Esophagus muscularis mucosa (tissue), 4 donors: ENCODE measurements at regions not wholly inside any gene's neighbourhood (a gene's known extent, or its start where the extent isn't known, plus 50 kb on each side); places are given as distances from the start of the nearest gene placed in this dataset.

Experiments used
- DNase-seq: peaks from one replicate; pipeline ENCODE4 v3.0.0-alpha.2; 2017; ENCODE audit errors: extremely low spot score
- H3K27ac ChIP-seq, 4 donors: fragments of 200-600 bp; sonication (generic); replicated peaks in 1 of 4; 1 replicate in 3 of 4; 2 replicates in 1 of 4; pipeline ENCODE4 v1.5.1; 2016 to 2019; ENCODE audit warnings: mild to moderate bottlenecking in 1 of 4
- H3K27me3 ChIP-seq, 4 donors: fragments of 200-600 bp; sonication (generic); one replicate each; pipeline versions ENCODE4 v1.5.1 to v1.6.0; 2016 to 2019
- H3K36me3 ChIP-seq, 4 donors: fragments of 200-600 bp; sonication (generic); one replicate each; pipeline ENCODE4 v1.5.1; 2016 to 2019
- H3K4me1 ChIP-seq, 4 donors: fragments of 200-600 bp; sonication (generic); one replicate each; pipeline ENCODE4 v1.5.1; 2016 to 2019
- H3K4me3 ChIP-seq, 4 donors: fragments of 200-600 bp; sonication (generic); 1 replicate in 2 of 4; 2 replicates in 2 of 4; pipeline ENCODE4 v1.5.1; 2016 to 2019; ENCODE audit warnings: mild to moderate bottlenecking in 4 of 4, moderate library complexity in 1 of 4
- H3K9me3 ChIP-seq, 4 donors: fragments of 200-600 bp; sonication (generic); 1 replicate in 3 of 4; 2 replicates in 1 of 4; pipeline ENCODE4 v1.5.1; 2016 to 2019
- CTCF ChIP-seq, 3 experiments: fragments of 200-600 bp in 2 of 3; fragments of 450-650 bp in 1 of 3; sonication (generic) in 2 of 3; IDR thresholded peaks; one replicate each; pipeline ENCODE4 v1.5.1; 2017 to 2019; ENCODE audit warnings: antibody characterized with exemption in 3 of 3, mild to moderate bottlenecking in 2 of 3, moderate library complexity in 1 of 3
- EP300 ChIP-seq: sonication (generic); formaldehyde crosslinking; IDR thresholded peaks from one replicate; pipeline ENCODE4 v1.6.1; 2017; ENCODE audit warnings: antibody characterized with exemption
- POLR2A ChIP-seq: fragments of 450-650 bp; IDR thresholded peaks from one replicate; pipeline ENCODE4 v1.6.1; 2017; ENCODE audit warnings: antibody characterized with exemption, moderate library complexity, mild to moderate bottlenecking, low read depth
- POLR2AphosphoS5 ChIP-seq, 2 donors: sonication (generic); formaldehyde crosslinking; IDR thresholded peaks; one replicate each; pipeline ENCODE4 v1.6.1; 2017; ENCODE audit warnings: antibody characterized with exemption in 2 of 2
- WGBS: methylation state at CpG from one replicate; pipeline ENCODE4 v1.1.5; 2018; 5-methylcytosine and 5-hydroxymethylcytosine counted together
- intact Hi-C: fragments of 100-400 bp; cut with DNase I; formaldehyde crosslinking; loops from one replicate; pipeline ENCODE4 v1.15.1; 2023

GRCh38 chr5:91699429-91699828 lies 316.3 kb upstream of the ARRDC3 start:
- intact Hi-C loops = no loop called here
- Histone ChIP-seq H3K36me3 (no peaks in the 10 kb centered on the region), H3K27me3 (no peaks in the 10 kb centered on the region), H3K27ac (no peak overlapping the region), H3K9me3 (peaks cover 0 to 7% (median 0%) of the 10 kb centered on the region in 4 donors), H3K4me3 (no peak overlapping the region), H3K4me1 (no peaks in the 10 kb centered on the region)
- 79% methylated on average over 3 of the region's 3 CpGs for WGBS
- no peak for TF ChIP-seq POLR2AphosphoS5 (IDR thresholded peaks at IDR 0.05)
- no peak for TF ChIP-seq CTCF (IDR thresholded peaks at IDR 0.05)
- no peak for TF ChIP-seq EP300
- TF ChIP-seq POLR2A = no peak
- DNase-seq = no peak

GRCh38 chr5:91691592-91691991 lies 308.5 kb upstream of the ARRDC3 start:
- DNase-seq = no peak
- 100% methylated on average over 2 of the region's 2 CpGs for WGBS
- TF ChIP-seq CTCF (IDR thresholded peaks at IDR 0.05) (no peak), POLR2A (no peak), POLR2AphosphoS5 (IDR thresholded peaks at IDR 0.05) (no peak), EP300 (no peak)
- intact Hi-C loops = no loop called here
- Histone ChIP-seq H3K27ac (no peak overlapping the region), H3K4me1 (no peaks in the 10 kb centered on the region), H3K27me3 (no peaks in the 10 kb centered on the region), H3K36me3 (no peaks in the 10 kb centered on the region), H3K9me3 (no peaks in the 10 kb centered on the region), H3K4me3 (no peak overlapping the region)

GRCh38 chr5:91690921-91691320 lies 307.8 kb upstream of the ARRDC3 start:
- intact Hi-C loops = no loop called here
- H3K27ac ChIP-seq = no peak overlapping the region
- TF ChIP-seq POLR2A = no peak
- TF ChIP-seq POLR2AphosphoS5 (IDR thresholded peaks at IDR 0.05) = no peak
- TF ChIP-seq CTCF (IDR thresholded peaks at IDR 0.05) = no peak
- TF ChIP-seq EP300 = no peak
- H3K27me3 ChIP-seq = no peaks in the 10 kb centered on the region
- WGBS = 70% methylated on average over 3 of the region's 3 CpGs
- no peak for DNase-seq
- no peaks in the 10 kb centered on the region for H3K4me1 ChIP-seq
- H3K36me3 ChIP-seq = no peaks in the 10 kb centered on the region
- H3K9me3 ChIP-seq = no peaks in the 10 kb centered on the region
- H3K4me3 ChIP-seq = no peak overlapping the region

- WGBS = 88% methylated on average over 2 of the region's 2 CpGs
- intact Hi-C loops = no loop called here
Observed at GRCh38 chr5:91687430-91687829, 304.3 kb upstream of the ARRDC3 start.

More at GRCh38 chr5:91687430-91687829, 304.3 kb upstream of the ARRDC3 start:
- no peaks in the 10 kb centered on the region for H3K27me3 ChIP-seq
- no peak overlapping the region for H3K4me3 ChIP-seq
- DNase-seq = no peak
- no peaks in the 10 kb centered on the region for H3K4me1 ChIP-seq
- no peaks in the 10 kb centered on the region for H3K9me3 ChIP-seq
- no peak for TF ChIP-seq POLR2A
- TF ChIP-seq POLR2AphosphoS5 (IDR thresholded peaks at IDR 0.05) = no peak
- TF ChIP-seq EP300 = no peak
- TF ChIP-seq CTCF (IDR thresholded peaks at IDR 0.05) = no peak
- no peaks in the 10 kb centered on the region for H3K36me3 ChIP-seq
- no peak overlapping the region for H3K27ac ChIP-seq
